DND-41 (cell line): ENCODE measurements at regions not wholly inside any gene's neighbourhood (a gene's known extent, or its start where the extent isn't known, plus 50 kb on each side); places are given as distances from the start of the nearest gene placed in this dataset.

ENCODE experiments used
- CTCF ChIP-seq: IDR thresholded peaks from 2 replicates; pipeline ENCODE4 v1.5.1; 2012; ENCODE audit warnings: borderline replicate concordance, low read length, moderate library complexity, mild to moderate bottlenecking; ENCODE audit not compliant: poor library complexity, severe bottlenecking; ENCODE audit errors: extremely low read depth
- EZH2 ChIP-seq: IDR thresholded peaks from 3 replicates; pipeline ENCODE4 v1.6.1; 2012; ENCODE audit warnings: borderline replicate concordance, low read depth, mild to moderate bottlenecking, moderate library complexity, low read length, inconsistent platforms; ENCODE audit not compliant: severe bottlenecking

- TF ChIP-seq CTCF (no peak), EZH2 (no peak)
Observed at GRCh38 chr16:7026639-7027038, 306.0 kb upstream of the RBFOX1 start.
